Activated gamma-delta T cell treated with Interleukin-2 at 50 U/mL for 16 hours (primary cell): ENCODE measurements at regions not wholly inside any gene's neighbourhood (a gene's known extent, or its start where the extent isn't known, plus 50 kb on each side); places are given as distances from the start of the nearest gene placed in this dataset.
"Not testable (repeated sequence)": the region's sequence is repeated elsewhere in the genome, so short reads cannot be mapped to it uniquely, and the experiment has no call there.

Experiments
- DNase-seq: peaks from one replicate; pipeline ENCODE4 v3.0.0-alpha.2; 2020

DNA sequence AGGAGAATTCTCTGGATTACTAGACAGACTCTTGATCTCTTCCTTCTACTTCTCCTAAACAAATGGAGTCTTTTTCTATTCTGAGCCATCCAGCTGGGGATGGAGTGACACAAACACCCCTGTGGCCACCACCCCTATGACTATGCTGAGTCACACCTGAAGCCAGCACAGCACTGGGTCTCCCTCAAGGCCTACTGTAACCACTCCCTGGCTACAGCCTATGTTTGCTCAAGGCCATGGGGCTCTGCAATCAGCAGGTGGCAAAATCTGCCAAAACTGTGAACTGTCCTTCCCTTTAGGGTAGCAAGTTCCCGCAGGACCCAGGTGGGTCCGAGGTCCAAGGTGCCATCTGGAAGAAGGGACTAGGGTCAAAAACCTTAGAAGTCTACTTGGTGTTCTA, 132.3 kb downstream of the TINAG start:
- no peak for DNase-seq

- DNase-seq, result no peak
Observed at GRCh38 chr6:54441020-54441419, 132.8 kb downstream of the TINAG start.

DNA sequence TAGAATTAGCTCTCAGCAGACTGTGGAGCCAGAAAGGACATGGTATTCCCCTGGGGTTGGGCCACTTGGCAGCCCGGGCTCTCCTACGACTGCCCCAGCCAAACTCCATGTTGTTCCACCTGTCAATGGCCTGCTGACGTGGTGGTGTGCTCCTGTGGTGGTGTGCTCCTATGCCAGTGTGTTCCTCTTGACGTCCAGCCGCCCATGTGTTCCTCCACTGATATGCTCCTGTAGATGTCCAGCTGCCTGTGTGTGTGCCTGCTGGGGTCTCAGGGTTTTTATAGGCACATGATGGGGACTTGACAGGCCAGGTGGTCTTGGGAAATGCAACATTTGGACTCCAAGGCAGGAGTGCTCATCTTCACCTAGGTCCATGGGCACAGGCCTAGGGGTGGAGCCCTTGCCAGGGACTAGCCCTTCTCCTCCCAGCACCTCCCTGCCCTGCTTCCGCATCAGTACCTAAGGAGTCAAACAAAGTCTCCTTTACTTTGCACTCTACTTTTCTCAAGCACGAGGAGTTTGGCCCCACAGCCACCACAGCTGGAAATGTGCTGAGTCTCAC, 133.5 kb downstream of the TINAG start:
- DNase-seq, result no peak

DNA sequence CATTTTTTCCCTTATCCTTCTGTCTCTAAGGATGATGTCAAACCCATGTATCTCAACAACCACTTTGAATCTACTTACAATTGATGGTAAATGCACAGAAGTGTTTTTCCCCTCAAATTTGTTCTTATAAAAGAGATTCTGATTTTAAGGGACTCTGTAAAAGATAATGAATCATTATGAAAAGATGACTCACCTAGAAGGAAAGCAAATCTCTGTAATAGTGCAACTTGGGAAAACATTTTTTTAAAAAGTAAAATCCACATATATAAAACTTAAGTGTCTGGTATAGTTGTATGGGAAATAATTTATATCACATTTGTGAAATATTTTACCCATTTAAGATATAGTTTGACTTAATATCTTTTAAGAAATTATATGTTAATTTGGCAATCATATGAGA, 137.0 kb downstream of the TINAG start:
- no peak for DNase-seq

DNA sequence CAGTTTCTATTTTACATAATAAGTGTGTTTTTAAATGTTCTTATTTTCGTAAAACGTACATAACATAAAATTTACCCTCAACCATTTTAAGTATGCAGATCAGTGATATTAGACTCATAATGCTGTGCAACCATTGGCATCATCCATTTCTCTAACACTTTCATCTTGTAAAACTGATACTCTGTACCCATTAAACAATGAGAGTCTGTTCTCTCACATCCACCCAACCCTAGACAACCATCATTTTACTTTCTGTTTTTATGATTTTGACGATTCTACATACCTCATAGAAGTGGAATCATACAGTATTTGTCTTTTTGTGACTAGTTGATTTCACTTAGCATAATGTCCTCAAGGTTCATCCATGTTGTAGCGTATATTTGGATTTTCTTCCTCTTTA, 140.4 kb downstream of the TINAG start:
- no peak for DNase-seq

GRCh38 chr6:54451516-54451915, 143.3 kb downstream of the TINAG start:
- no peak for DNase-seq

GRCh38 chr6:54463354-54464024, 155.2 kb downstream of the TINAG start:
- no peak for DNase-seq

DNA sequence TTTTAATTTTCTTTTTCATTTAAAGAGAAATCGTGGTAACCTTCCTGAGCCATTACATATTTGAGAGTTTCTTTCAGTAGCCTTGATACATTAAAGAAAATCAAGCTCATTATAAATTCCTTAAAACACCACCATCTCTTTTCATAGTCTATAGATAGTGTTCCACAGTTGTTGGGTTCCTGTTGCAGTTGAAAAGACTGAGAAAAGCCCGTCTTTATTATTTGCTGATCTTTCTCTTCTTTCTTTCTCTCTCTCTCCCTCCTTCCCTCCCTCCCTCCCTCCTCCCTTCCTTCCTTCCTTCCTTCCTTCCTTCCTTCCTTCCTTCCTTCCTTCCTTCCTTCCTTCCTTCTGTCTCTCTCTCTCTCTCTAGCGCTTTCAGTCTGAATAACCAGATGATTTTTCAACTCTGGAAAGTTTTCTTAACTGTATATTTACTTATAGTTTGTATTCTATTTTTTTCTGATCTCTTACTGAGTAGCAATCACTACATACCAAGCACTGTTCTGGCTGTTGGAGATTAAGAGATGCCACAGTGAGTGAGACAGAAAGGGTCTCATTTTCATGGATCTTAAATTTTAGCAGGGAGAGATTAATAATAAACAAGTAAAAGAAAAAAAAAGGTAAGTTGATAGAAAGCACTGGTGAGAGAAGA, 157.5 kb downstream of the TINAG start:
- DNase-seq, result no peak

DNA sequence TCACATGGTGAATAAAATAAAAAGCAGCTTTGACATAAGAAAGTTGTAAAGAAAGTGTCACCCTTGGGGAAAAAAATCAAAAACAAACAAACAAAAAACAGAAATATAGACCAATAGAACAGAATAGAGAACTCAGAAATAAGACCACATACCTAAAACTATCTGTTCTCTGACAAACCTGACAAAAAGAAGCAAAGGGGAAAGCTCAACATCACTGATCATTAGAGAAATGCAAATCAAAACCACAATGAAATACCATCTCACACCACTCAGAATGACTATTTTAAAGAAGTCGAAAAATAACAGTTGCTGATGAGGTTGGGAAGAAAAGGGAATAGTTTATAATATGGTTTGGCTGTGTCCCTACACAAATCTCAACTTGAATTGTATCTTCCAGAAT, 159.1 kb downstream of the TINAG start:
- DNase-seq, result no peak

DNA sequence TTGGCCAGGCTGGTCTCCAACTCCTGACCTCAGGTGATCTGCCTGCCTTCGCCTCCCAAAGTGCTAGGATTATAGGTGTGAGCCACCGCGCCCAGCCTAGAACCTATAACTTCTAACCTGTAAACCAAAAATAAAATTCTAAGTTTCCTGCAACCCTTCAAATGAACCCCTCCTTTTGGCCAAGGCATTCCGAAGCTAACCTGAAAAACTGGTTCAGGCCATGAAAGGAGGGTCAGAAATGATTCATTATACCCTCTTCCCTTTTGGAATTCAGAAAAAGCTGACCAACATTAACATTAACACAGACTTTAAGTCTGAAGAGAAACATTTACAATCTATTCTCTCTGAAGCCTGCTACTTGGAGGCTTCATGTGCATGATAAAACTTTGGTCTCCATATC, 165.1 kb downstream of the TINAG start:
- no peak for DNase-seq

DNA sequence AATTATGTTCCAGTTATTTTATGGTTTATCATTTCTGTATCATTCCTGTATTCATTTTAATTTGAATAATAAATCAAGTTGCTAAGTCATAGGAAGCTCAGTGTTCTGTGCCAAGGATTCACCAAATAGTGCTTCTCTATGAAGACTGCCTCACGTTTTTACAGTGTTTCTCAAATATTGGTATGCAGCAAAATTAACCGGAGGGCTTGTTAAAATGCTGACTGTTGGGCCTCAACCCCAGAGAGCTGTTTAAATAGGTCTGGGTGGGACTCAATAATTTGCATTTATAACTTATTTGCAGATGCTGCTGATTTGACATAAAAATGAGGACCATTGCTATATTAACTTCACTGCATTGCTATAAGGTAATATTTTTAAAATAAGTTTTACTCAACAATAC, 166.7 kb downstream of the TINAG start:
- no peak for DNase-seq

DNA sequence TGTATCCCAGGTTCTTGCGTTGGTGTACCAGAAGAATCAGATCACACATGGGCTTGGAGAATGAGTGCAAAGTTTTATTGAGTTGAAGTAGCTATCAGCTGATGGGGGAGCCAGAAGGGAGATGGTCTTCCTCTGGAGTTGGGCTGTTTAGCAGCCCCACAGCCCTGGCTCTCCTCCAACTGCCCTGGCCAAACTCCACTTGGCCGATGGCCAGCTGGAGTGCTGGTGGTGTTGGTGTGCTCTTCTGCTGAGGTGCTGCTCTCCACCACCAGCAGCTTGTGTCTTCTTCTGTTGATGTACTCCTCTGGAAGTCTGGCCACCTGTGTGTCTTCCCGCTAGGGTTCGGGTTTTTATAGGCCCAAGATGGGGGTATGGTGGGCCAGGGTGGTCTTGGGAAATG, 172.8 kb downstream of the TINAG start:
- no peak for DNase-seq

DNA sequence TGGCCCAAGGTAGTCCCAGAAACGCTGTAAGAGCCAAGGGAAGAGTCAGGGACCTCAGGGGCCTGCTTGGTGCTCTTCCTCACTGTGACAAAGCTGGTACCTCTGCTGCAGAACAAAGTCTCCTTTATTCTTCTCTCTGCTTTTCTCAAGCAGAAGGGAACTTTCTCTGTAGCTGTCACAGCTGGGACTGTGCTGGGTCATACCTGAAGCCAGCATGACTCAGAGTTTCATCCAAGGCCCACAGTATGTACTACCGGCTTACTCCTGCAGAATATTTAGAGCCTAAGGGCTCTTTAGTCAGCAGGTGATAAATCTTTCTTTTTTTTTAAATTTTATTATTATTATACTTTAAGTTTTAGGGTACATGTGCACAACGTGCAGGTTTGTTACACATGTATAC, 183.2 kb downstream of the TINAG start:
- no peak for DNase-seq

- no peak for DNase-seq
Observed at GRCh38 chr6:54493138-54493537, 184.9 kb downstream of the TINAG start.

DNA sequence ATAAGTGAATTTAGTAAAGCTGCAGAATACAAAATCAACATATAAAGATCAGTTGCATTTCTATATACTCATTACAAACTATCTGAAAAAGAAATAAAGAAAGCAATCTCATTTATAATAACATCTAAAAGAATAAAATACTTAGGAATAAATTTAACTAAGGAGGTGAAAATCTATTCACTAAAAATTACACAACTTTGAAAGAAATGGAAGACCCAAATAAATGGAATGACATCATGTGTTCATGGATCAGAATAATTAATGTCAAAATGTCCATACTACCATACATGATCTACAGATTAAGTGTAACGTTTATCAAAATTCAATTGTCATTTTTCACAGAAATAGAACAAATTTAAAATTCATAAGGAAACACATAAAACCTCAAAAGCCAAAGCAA, 194.9 kb downstream of the TINAG start:
- no peak for DNase-seq

DNA sequence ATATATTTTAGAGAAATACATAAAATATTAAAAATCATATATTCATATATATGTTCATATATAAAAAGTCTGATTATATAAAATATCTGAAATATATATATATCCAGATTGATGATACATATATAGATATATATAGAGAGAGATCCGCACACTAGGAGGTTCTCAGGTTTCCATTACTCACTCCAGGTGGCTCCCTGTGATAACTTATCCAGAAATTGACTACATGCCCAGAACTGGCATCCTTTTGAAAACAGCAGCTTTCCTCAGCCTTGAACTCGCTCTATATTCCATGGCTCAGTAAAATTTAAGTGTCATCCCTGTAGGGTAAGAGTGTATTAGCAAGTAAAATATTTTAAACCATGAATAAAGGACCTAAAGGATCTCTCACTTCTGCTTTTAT, 206.8 kb downstream of the TINAG start:
- DNase-seq, result no peak

DNA sequence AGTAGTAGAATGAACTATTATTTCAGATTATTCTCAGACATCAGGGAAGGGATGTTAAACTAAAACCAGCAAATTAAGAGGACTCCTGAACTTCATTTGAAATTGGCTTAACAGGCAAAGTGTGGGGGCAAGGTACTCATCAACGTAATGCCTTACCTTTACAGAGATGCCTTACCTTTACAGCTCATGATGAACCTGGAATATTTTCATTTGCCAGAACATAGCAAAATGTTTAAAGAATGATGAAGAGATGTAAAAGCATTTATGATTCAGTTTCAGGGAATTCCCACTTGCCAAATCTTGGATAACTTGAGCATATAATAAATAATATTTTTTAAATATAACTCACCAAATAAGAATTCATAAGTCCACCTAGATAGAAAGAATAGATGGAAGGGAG, 207.5 kb downstream of the TINAG start:
- DNase-seq, result no peak

DNA sequence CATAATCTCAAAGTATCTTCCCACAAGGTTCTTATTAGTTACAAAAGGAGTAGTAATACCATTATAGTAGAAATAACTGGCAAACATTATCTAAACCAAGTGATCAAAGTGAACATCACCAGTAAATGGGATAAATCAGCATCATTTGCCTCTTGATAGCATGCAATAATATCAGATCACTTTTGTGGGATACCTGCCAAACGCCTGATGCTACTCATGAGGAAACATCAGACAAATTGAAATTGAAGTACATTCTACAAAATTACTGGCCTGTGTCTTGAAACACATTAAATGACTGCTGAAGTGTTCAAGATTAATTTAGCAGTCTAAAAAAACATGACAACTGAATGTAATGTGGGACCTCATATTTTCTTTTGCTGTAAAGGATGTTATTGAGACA, 208.1 kb downstream of the TINAG start:
- no peak for DNase-seq

GRCh38 chr6:54519161-54519560, 210.9 kb downstream of the TINAG start:
- DNase-seq, result no peak

GRCh38 chr6:54525731-54526130, 217.5 kb downstream of the TINAG start:
- DNase-seq, result no peak

- DNase-seq, result no peak
Observed at GRCh38 chr6:54533567-54533966, 225.3 kb downstream of the TINAG start.

- DNase-seq, result no peak
Observed at GRCh38 chr6:54535568-54535967, 227.3 kb downstream of the TINAG start.

DNA sequence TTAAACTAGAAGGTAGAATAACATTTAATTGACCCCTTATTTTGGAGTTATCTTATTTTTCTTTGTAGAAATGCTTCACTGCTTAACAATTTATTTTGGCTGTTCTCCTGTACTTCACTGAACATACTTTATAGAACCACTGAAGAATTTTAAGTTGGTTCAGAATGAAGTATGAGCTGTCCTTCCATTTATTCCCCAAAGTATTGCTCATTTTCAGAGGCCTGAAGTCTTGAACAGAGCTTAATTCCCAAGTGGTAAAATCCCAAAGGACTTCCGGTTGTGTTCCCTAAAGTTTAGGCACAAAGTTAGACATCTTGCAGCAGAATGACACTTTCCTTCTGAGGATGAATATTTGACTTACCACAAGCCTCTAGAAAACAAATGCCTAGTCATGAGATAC, 233.3 kb downstream of the TINAG start:
- no peak for DNase-seq

DNA sequence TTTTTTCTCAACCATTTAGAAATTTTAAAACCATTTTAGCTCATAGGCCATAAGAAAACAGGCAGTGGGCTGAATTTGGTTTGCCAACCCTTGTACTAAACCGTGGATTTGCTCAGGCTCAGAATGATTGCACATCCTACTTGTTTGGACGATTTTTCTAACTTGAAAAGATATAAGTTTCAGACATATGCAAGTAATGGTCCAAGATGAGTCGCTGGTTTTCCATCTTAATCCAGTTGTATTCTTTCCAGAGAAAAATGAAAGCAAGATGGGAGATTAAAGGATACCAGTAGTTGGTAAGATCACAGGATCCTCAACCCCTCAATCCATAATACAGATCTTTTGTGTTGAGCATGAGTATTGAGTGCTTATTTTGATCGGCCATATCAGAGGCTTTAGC, 250.9 kb downstream of the TINAG start:
- no peak for DNase-seq

DNA sequence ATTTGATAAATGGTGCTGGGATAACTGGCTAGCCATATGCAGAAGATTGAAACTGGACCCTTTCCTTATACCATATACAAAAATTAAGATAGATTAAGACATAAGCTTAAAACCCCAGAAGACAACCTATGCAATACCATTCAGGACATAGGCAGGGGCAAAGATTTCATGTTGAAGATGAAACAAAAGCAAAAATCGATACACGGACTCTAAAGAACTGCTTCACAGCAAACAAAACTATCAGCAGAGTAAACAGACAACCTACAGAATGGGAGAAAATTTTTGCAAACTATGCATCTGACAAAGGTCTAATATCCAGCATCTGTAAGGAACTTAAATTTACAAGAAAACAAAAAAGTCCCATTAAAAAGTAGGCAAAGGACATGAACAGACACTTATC, 255.9 kb downstream of the TINAG start:
- not testable (repeated sequence) for DNase-seq
